K562 (cell line): ENCODE measurements at regions not wholly inside any gene's neighbourhood (a gene's known extent, or its start where the extent isn't known, plus 50 kb on each side); places are given as distances from the start of the nearest gene placed in this dataset.

Experiments
- ATAC-seq: fragments of 200-7000 bp; cut with Tn5 transposase; 3 replicates; pipeline ENCODE4 v1.9.1; 2020; ENCODE audit warnings: moderate library complexity
- BruUV-seq: library from RNA; stranded (reverse); fragments of 400-500 nt; replicated peaks from 2 replicates; lab custom pipeline; 2021; lab: Mats Ljungman, UMichigan
- CTCF ChIA-PET: fragments of 300-600 bp; formaldehyde crosslinking; extraction: SDS; loops from one replicate; lab custom pipeline; 2021; ENCODE audit warnings: low intra/inter-chr PET ratio; lab: Yijun Ruan, JAX
- POLR2A ChIA-PET: fragments of 300-600, 350-650 bp; sonication (Branson Sonifier 250); formaldehyde crosslinking; extraction: SDS; loops from one replicate; lab custom pipeline; 2021; ENCODE audit warnings: antibody characterized with exemption, inconsistent platforms; lab: Yijun Ruan, JAX
- DNase-seq, 4 experiments: peaks; one replicate each; pipeline versions ENCODE4 v3.0.0 to v3.0.0-alpha.2; 2011 to 2018; ENCODE audit warnings: low spot score in 3 of 4, mixed read lengths in 3 of 4; ENCODE audit errors: extremely low read depth in 1 of 4
- FAIRE-seq: peaks from 2 replicates; lab custom pipeline; 2011; peaks lifted over from hg19 to GRCh38; lab: Jason Lieb, UNC
- H2AFZ ChIP-seq: 2 replicates; pipeline ENCODE4 v1.6.0; 2011; ENCODE audit warnings: low read depth, low read length, control low read depth, inconsistent platforms
- H3K27ac ChIP-seq: fragments of 200-600 bp; 3 replicates; pipeline ENCODE4 v1.8.0; 2011; ENCODE audit warnings: low read depth, mild to moderate bottlenecking, control low read depth, inconsistent platforms, low read length, moderate library complexity, mixed read lengths; ENCODE audit errors: extremely low read depth
- H3K27me3 ChIP-seq, 2 experiments: fragments of 300-600 bp in 1 of 2; 2 replicates in 1 of 2; 3 replicates in 1 of 2; pipeline versions ENCODE4 v1.6.0 to v1.8.0; 2011; ENCODE audit warnings: inconsistent platforms in 2 of 2, low read length in 2 of 2, mild to moderate bottlenecking in 1 of 2, mixed read lengths in 1 of 2, moderate library complexity in 1 of 2; ENCODE audit not compliant: control insufficient read depth in 2 of 2, insufficient read depth in 2 of 2
- H3K36me3 ChIP-seq: fragments of 300-600 bp; 3 replicates; pipeline ENCODE4 v1.8.0; 2011; ENCODE audit warnings: mild to moderate bottlenecking, low read length, inconsistent platforms; ENCODE audit not compliant: control insufficient read depth, insufficient read depth
- H3K4me1 ChIP-seq, 2 experiments: fragments of 200-600 bp in 1 of 2; replicated peaks in 1 of 2; 2 replicates in 1 of 2; 3 replicates in 1 of 2; pipeline versions ENCODE4 v1.5.1 to v1.8.0; 2011; ENCODE audit warnings: inconsistent platforms in 2 of 2, low read length in 2 of 2, mild to moderate bottlenecking in 1 of 2, mixed read lengths in 1 of 2, moderate library complexity in 1 of 2; ENCODE audit not compliant: control insufficient read depth in 2 of 2, insufficient read depth in 2 of 2
- H3K4me2 ChIP-seq: 2 replicates; pipeline ENCODE4 v1.6.1; 2011; ENCODE audit warnings: low read length, control low read depth, inconsistent platforms, mixed read lengths; ENCODE audit not compliant: insufficient read depth
- H3K4me3 ChIP-seq: fragments of 200-600 bp; sonication (generic), shearing (Covaris generic); 2 replicates; pipeline ENCODE4 v1.5.1; 2016; ENCODE audit warnings: control low read depth, inconsistent platforms
- H3K79me2 ChIP-seq: fragments of 200-600 bp; 3 replicates; pipeline ENCODE4 v1.8.0; 2011; ENCODE audit warnings: low read length, inconsistent platforms; ENCODE audit not compliant: control insufficient read depth, insufficient read depth
- H3K9ac ChIP-seq, 2 experiments: 2 replicates each; pipeline versions ENCODE4 v1.6.0 to v1.6.1; 2011; ENCODE audit warnings: low read depth in 2 of 2, low read length in 2 of 2, control low read depth in 1 of 2, inconsistent platforms in 1 of 2, mild to moderate bottlenecking in 1 of 2, mixed read lengths in 1 of 2; ENCODE audit not compliant: insufficient read depth in 1 of 2
- H3K9me1 ChIP-seq: one replicate; pipeline ENCODE4 v1.6.0; 2011; ENCODE audit warnings: inconsistent platforms, mild to moderate bottlenecking, low read length, moderate library complexity; ENCODE audit not compliant: control insufficient read depth, insufficient read depth
- H3K9me3 ChIP-seq: replicated peaks from 2 replicates; pipeline ENCODE4 v1.5.1; 2011; ENCODE audit warnings: low read depth, low read length, inconsistent platforms; ENCODE audit not compliant: control insufficient read depth, insufficient read depth
- H4K20me1 ChIP-seq: replicated peaks from 2 replicates; pipeline ENCODE4 v1.6.1; 2011; ENCODE audit warnings: low read length, inconsistent platforms, mixed read lengths; ENCODE audit not compliant: control insufficient read depth, insufficient read depth
- C11orf30 ChIP-seq: fragments of 450-650 bp; IDR thresholded peaks from 2 replicates; pipeline ENCODE4 v1.6.1; 2016; ENCODE audit warnings: low read depth, mild to moderate bottlenecking
- CBX3 ChIP-seq, 2 experiments: IDR thresholded peaks; 1 replicate in 1 of 2; 2 replicates in 1 of 2; pipeline ENCODE4 v1.6.1; 2012; ENCODE audit warnings: inconsistent platforms in 2 of 2, low read length in 2 of 2, borderline replicate concordance in 1 of 2, control low read depth in 1 of 2
- CBX5 ChIP-seq: IDR thresholded peaks from 2 replicates; pipeline ENCODE4 v1.6.1; 2014; ENCODE audit warnings: low read depth, borderline replicate concordance
- CREB1 ChIP-seq, 2 experiments: sonication (generic) in 1 of 2; formaldehyde crosslinking in 1 of 2; IDR thresholded peaks; 2 replicates each; pipeline versions ENCODE4 v1.6.1 to v1.8.0; 2012 to 2022; ENCODE audit warnings: inconsistent platforms in 1 of 2, mild to moderate bottlenecking in 1 of 2, missing genetic modification reagents in 1 of 2, moderate library complexity in 1 of 2
- EHMT2 ChIP-seq: fragments of 450-650 bp; IDR thresholded peaks from 2 replicates; pipeline ENCODE4 v1.6.1; 2018; ENCODE audit warnings: antibody characterized with exemption
- GABPB1 ChIP-seq: sonication (generic); formaldehyde crosslinking; IDR thresholded peaks from 2 replicates; pipeline ENCODE4 v1.8.0; 2022; ENCODE audit warnings: mild to moderate bottlenecking, missing genetic modification reagents
- HDGF ChIP-seq: fragments of 450-650 bp; IDR thresholded peaks from 2 replicates; pipeline ENCODE4 v1.6.1; 2016
- MAFK ChIP-seq: IDR thresholded peaks from 2 replicates; pipeline ENCODE4 v1.6.1; 2011; ENCODE audit warnings: low read length, improper control_type of control experiment
- NR3C1 ChIP-seq: sonication (generic); formaldehyde crosslinking; IDR thresholded peaks from 2 replicates; pipeline ENCODE4 v1.8.1; 2022; ENCODE audit warnings: missing genetic modification reagents
- SAP30 ChIP-seq: fragments of 200-600 bp; sonication (generic); IDR thresholded peaks from 2 replicates; pipeline ENCODE4 v1.6.1; 2012; ENCODE audit warnings: borderline replicate concordance, low read depth, mild to moderate bottlenecking, moderate library complexity, low read length, control low read depth, inconsistent platforms; ENCODE audit not compliant: insufficient read depth, poor library complexity, severe bottlenecking
- STAT5A ChIP-seq: IDR thresholded peaks from 2 replicates; pipeline ENCODE4 v1.6.1; 2012; ENCODE audit warnings: low read length, inconsistent platforms, borderline replicate concordance
- TAL1 ChIP-seq: fragments of 450-650 bp; IDR thresholded peaks from 2 replicates; pipeline ENCODE4 v1.6.1; 2016; ENCODE audit warnings: mild to moderate bottlenecking
- YBX1 ChIP-seq: fragments of 450-650 bp; IDR thresholded peaks from 2 replicates; pipeline ENCODE4 v1.7.1; 2016; ENCODE audit warnings: mild to moderate bottlenecking
- ZNF140 ChIP-seq: fragments of 250-450 bp; sonication (Bioruptor Pico); IDR thresholded peaks from 2 replicates; pipeline ENCODE4 v1.8.0; 2021; ENCODE audit warnings: moderate library complexity, mild to moderate bottlenecking, inconsistent platforms
- ZNF584 ChIP-seq: fragments of 200-800 bp; sonication (Bioruptor generic); IDR thresholded peaks from 2 replicates; pipeline ENCODE4 v1.6.1; 2016; ENCODE audit warnings: low read depth, mild to moderate bottlenecking, missing genetic modification characterization, missing compliant biosample characterization
- ZNF780A ChIP-seq: fragments of 250-450 bp; sonication (Bioruptor Pico); IDR thresholded peaks from 2 replicates; pipeline ENCODE4 v1.5.0; 2021; ENCODE audit warnings: mild to moderate bottlenecking
- WGBS: fragments of 100-300 bp; shearing (Covaris generic); methylation state at CpG from one replicate; pipeline ENCODE4 v1.1.6; 2016; ENCODE audit warnings: low coverage, mixed read lengths; ENCODE audit not compliant: insufficient coverage; ENCODE audit errors: missing lambda C conversion rate; 5-methylcytosine and 5-hydroxymethylcytosine counted together
- in situ Hi-C: fragments of 300-500 bp; cut with MboI; formaldehyde crosslinking; loops from 4 replicates; pipeline ENCODE4 v1.15.0; 2018; ENCODE audit warnings: inconsistent platforms, mixed read lengths
- intact Hi-C: fragments of 100-400 bp; cut with micrococcal nuclease; formaldehyde crosslinking; loops from 2 replicates; pipeline ENCODE4 v1.14.2; 2022
- TF ChIP-seq, protein P1 (sequence below): IDR thresholded peaks from 3 replicates; pipeline ENCODE4 v1.6.1; 2011; ENCODE audit warnings: borderline replicate concordance, mild to moderate bottlenecking; ENCODE audit not compliant: insufficient read length, insufficient read depth
- TF ChIP-seq, protein P2 (sequence below): fragments of 250-450 bp; sonication (Bioruptor Pico); IDR thresholded peaks from 2 replicates; pipeline ENCODE4 v1.5.1; 2021; ENCODE audit warnings: mild to moderate bottlenecking
- TF ChIP-seq, protein P3 (sequence below): fragments of 250-450 bp; sonication (Bioruptor Pico); IDR thresholded peaks from 2 replicates; pipeline ENCODE4 v1.9.0; 2021; ENCODE audit warnings: mild to moderate bottlenecking
- TF ChIP-seq, protein P4 (sequence below): fragments of 450-650 bp; IDR thresholded peaks from 2 replicates; pipeline ENCODE4 v1.6.1; 2017; ENCODE audit warnings: antibody characterized with exemption

DNA sequence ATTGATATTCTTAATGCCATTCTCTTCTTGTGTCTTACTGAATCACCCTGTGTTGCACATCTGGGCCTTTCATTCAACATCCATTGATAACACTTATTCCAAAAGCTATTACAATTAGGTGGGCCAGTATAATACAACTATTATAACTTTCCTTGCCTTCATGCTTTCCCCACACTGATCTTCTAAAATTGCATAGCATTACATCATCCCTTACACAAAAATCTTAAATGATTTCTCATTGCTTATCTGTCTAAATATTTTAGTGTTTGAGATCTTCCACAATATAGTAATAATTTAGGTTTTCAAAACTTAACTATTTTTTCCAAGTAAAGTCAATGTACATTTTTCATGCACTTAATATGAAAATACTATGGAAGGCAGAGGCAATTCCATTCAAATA, 1634.1 kb downstream of the PLA2G4A start (continued):
- TF ChIP-seq CBX3 (IDR thresholded peaks at IDR 0.05; ENCODE audit: borderline replicate concordance in 1 of 2, low read length in 2 of 2) (no peak), TAL1 (no peak)
- TF ChIP-seq, protein P1, sequence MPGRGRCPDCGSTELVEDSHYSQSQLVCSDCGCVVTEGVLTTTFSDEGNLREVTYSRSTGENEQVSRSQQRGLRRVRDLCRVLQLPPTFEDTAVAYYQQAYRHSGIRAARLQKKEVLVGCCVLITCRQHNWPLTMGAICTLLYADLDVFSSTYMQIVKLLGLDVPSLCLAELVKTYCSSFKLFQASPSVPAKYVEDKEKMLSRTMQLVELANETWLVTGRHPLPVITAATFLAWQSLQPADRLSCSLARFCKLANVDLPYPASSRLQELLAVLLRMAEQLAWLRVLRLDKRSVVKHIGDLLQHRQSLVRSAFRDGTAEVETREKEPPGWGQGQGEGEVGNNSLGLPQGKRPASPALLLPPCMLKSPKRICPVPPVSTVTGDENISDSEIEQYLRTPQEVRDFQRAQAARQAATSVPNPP = no peak
- TF ChIP-seq, protein P2, sequence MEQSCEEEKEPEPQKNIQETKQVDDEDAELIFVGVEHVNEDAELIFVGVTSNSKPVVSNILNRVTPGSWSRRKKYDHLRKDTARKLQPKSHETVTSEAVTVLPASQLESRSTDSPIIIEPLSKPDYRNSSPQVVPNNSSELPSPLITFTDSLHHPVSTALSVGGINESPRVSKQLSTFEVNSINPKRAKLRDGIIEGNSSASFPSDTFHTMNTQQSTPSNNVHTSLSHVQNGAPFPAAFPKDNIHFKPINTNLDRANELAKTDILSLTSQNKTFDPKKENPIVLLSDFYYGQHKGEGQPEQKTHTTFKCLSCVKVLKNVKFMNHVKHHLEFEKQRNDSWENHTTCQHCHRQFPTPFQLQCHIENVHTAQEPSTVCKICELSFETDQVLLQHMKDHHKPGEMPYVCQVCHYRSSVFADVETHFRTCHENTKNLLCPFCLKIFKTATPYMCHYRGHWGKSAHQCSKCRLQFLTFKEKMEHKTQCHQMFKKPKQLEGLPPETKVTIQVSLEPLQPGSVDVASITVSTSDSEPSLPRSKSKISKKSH = no peak

DNA sequence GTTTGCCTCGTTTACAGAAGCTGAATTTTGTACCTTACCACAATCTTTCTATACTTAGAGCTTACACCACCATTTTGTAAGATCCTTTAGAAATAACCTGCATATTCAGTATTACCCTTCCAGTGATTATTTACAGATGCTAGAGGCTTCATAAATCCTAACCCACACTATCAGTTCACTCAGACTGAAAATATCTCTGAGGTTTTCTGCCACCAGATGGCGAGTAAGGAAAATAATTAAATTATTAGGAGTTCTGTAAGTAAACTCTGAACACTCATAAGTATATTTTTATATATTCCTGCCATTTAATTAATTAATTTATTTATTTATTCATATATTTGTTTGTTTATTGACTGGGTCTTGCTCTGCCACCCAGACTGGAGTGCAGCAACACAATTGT, 1635.2 kb downstream of the PLA2G4A start:
- 0% methylated on average over 2 of the region's 2 CpGs for WGBS
- H4K20me1 ChIP-seq = no peaks in the 10 kb centered on the region
- no peaks in the 10 kb centered on the region for H3K9me3 ChIP-seq
- H3K36me3 ChIP-seq = no peaks in the 10 kb centered on the region
- FAIRE-seq = no peak
- H3K27ac ChIP-seq = no peak overlapping the region
- H3K9ac ChIP-seq = no peak overlapping the region
- in situ Hi-C loops (no loop called here), intact Hi-C loops (no loop called here)
- no peak overlapping the region for H3K4me3 ChIP-seq
- H3K4me1 ChIP-seq = no peaks in the 10 kb centered on the region
- no peaks in the 10 kb centered on the region for H3K9me1 ChIP-seq
- H2AFZ ChIP-seq = no peak overlapping the region
- POLR2A ChIA-PET = no interaction called here
- ATAC-seq = no peak
- CTCF ChIA-PET = no interaction called here
- no peak overlapping the region for H3K4me2 ChIP-seq
- no peaks in the 10 kb centered on the region for H3K79me2 ChIP-seq
- no peak for DNase-seq
- TF ChIP-seq ZNF780A = no peak
- TF ChIP-seq HDGF = no peak
- TF ChIP-seq CREB1 (IDR thresholded peaks at IDR 0.05) = no peak
- TF ChIP-seq CREB1 (CRISPR knock-in tag; IDR thresholded peaks at IDR 0.05) = no peak
- TF ChIP-seq C11orf30 = no peak
- no peak for TF ChIP-seq ZNF584 (CRISPR knock-in tag)
- TF ChIP-seq ZNF140 (CRISPR knock-in tag) = no peak
- no peak for TF ChIP-seq MAFK
- TF ChIP-seq GABPB1 (CRISPR knock-in tag) = no peak
- TF ChIP-seq CBX5 = no peak
- no peak for TF ChIP-seq TAL1
- no peak for TF ChIP-seq NR3C1
- TF ChIP-seq, protein P3, sequence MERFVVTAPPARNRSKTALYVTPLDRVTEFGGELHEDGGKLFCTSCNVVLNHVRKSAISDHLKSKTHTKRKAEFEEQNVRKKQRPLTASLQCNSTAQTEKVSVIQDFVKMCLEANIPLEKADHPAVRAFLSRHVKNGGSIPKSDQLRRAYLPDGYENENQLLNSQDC (CRISPR knock-in tag) = no peak
- no peak for TF ChIP-seq YBX1
- no peak for TF ChIP-seq STAT5A
- TF ChIP-seq, protein P4, sequence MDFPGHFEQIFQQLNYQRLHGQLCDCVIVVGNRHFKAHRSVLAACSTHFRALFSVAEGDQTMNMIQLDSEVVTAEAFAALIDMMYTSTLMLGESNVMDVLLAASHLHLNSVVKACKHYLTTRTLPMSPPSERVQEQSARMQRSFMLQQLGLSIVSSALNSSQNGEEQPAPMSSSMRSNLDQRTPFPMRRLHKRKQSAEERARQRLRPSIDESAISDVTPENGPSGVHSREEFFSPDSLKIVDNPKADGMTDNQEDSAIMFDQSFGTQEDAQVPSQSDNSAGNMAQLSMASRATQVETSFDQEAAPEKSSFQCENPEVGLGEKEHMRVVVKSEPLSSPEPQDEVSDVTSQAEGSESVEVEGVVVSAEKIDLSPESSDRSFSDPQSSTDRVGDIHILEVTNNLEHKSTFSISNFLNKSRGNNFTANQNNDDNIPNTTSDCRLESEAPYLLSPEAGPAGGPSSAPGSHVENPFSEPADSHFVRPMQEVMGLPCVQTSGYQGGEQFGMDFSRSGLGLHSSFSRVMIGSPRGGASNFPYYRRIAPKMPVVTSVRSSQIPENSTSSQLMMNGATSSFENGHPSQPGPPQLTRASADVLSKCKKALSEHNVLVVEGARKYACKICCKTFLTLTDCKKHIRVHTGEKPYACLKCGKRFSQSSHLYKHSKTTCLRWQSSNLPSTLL = no peak
- no peak for TF ChIP-seq EHMT2
- no peak for TF ChIP-seq SAP30
- TF ChIP-seq, all 486 proteins: peak for 0
- no peaks in the 10 kb centered on the region for H3K27me3 ChIP-seq
- BruUV-seq = no TSS peak
